Activated CD8-positive, alpha-beta T cell treated with anti-CD3 and anti-CD28 coated beads, Interleukin-2, amount 10 ng/mL, durations not matched to agents 7 days and 5 days (primary cell): ENCODE measurements at regions not wholly inside any gene's neighbourhood (a gene's known extent, or its start where the extent isn't known, plus 50 kb on each side); places are given as distances from the start of the nearest gene placed in this dataset.

ENCODE experiments used
- ATAC-seq: fragments of 150-1000 bp; cut with Tn5 transposase; one replicate; pipeline ENCODE4 v1.10.0; 2021; ENCODE audit warnings: moderate library complexity
- CTCF ChIA-PET: fragments of 350-600 bp; sonication (Branson Sonifier 250); formaldehyde crosslinking; loops from one replicate; lab custom pipeline; 2021; ENCODE audit warnings: antibody characterized with exemption; lab: Charles Lee
- POLR2A ChIA-PET: fragments of 350-600 bp; sonication (Branson Sonifier 250); formaldehyde crosslinking; loops from one replicate; lab custom pipeline; 2021; ENCODE audit warnings: antibody characterized with exemption; lab: Charles Lee
- DNase-seq: peaks from one replicate; pipeline ENCODE4 v3.0.0-alpha.2; 2020
- H3K27ac Mint-ChIP-seq: one replicate; pipeline ENCODE4 v1.8.0; 2021; ENCODE audit warnings: mild to moderate bottlenecking, mixed read lengths
- H3K27me3 Mint-ChIP-seq: one replicate; pipeline ENCODE4 v1.8.0; 2021; ENCODE audit warnings: low read depth, mixed read lengths
- H3K36me3 Mint-ChIP-seq: one replicate; pipeline ENCODE4 v1.8.0; 2021; ENCODE audit warnings: low read depth, mixed read lengths
- H3K4me1 Mint-ChIP-seq: one replicate; pipeline ENCODE4 v1.8.0; 2021; ENCODE audit warnings: low read depth, mixed read lengths
- H3K4me3 Mint-ChIP-seq: one replicate; pipeline ENCODE4 v1.8.0; 2021; ENCODE audit warnings: mild to moderate bottlenecking, mixed read lengths
- H3K9me3 Mint-ChIP-seq: one replicate; pipeline ENCODE4 v1.8.0; 2022; ENCODE audit warnings: mixed read lengths; ENCODE audit not compliant: insufficient read depth

DNA sequence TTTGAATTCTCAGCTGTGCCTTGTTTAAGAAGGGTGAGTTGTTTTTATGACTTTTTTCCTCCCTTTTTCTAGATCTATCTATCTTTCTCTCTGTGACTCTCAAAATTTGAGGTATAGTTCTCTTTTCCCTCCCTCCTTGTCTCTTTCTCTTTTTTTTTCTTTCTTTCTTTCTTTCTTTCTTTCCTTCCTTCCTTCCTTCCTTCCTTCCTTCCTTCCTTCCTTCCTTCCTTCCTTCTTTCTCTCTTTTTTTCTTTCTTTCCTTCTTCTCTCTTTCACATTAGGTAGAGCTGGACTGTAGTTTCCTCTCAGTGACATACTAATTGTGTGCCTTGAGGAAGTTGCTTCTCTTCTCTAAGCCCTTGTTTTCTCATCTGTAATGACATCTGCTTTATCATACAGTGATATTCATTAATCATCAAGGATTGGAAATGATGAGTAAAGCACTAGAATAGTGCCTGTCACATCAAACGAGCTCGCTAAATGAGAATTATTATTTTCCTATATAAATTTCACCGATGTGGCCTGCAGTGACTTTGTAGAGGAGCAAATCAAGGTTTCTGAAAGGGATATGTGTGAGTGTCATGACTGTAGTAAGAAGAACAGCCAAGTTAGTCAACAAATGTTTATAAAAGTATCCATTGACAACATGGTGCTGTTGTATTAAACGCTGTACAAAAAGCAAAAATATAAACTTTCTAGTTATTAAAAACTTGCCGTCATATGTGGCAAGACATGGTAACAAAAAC lies 78.9 kb upstream of the SLC38A2 start:
- no peak for ATAC-seq
- Mint-ChIP-seq H3K27ac (no peak overlapping the region), H3K9me3 (no peaks in the 10 kb centered on the region), H3K4me3 (no peak overlapping the region), H3K4me1 (peaks cover 44% of the 10 kb centered on the region), H3K36me3 (peaks cover 6% of the 10 kb centered on the region), H3K27me3 (no peaks in the 10 kb centered on the region)
- POLR2A ChIA-PET, result no interaction called here
- CTCF ChIA-PET, result no interaction called here
- DNase-seq, result no peak

DNA sequence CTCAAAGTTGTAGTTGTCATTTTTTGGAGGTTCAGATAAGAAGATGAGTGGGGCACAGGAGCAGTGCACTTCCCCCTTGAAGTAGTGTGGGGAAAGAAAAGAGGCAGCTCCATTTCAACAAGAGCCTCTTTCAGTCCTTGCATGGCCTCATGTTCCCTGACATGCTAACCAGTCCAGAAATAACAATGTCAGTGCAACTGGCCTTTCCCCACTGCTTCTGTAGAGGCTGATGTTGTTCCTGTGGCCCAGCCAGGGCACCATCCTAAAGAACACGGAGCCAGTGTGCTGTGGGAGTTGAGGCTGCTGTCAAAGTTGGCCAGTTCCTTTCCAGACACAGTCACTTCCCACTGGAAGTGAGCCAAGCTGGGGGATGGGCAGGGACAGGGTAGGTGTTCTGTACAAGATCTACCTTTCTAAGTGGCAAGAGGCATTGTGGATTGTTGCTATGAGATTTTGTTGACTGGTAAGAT lies 77.7 kb upstream of the SLC38A2 start:
- no peak overlapping the region for H3K27ac Mint-ChIP-seq
- H3K9me3 Mint-ChIP-seq, result no peaks in the 10 kb centered on the region
- no peak for DNase-seq
- H3K4me1 Mint-ChIP-seq, result peaks cover 38% of the 10 kb centered on the region
- peaks cover 6% of the 10 kb centered on the region for H3K36me3 Mint-ChIP-seq
- H3K27me3 Mint-ChIP-seq, result no peaks in the 10 kb centered on the region
- no peak overlapping the region for H3K4me3 Mint-ChIP-seq
- no peak for ATAC-seq
- ChIA-PET CTCF (interaction anchor here (1.2 kb wide), 1 partner anchor 9 kb away, joined by 4 read pairs; no protein-coding TSS in a partner anchor), POLR2A (interaction anchor here (1.0 kb wide), 1 partner anchor 79 kb away, joined by 4 read pairs; no protein-coding TSS in a partner anchor)

DNA sequence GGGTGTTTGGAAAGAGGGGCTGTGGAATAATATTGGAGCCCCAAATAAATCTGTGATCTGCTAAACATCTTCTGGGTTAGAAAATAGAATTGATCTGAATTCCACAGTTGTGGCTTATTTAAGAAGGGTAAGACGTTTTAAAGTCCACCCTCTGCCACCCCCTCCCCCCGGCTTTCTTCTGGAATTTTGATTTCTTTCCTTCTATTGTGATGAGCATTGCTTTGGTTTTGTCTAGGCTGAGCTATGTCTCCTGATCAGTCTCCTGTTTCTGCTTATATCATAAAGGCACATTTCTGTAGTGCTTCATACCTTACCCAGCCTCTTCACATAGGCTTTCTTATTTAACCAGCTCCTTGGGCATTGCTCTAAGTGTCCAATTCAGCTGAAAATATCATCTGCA lies 77.3 kb upstream of the SLC38A2 start:
- DNase-seq (no peak), ATAC-seq (no peak)
- Mint-ChIP-seq H3K4me1 (peaks cover 35% of the 10 kb centered on the region), H3K9me3 (no peaks in the 10 kb centered on the region), H3K27me3 (no peaks in the 10 kb centered on the region), H3K27ac (no peak overlapping the region), H3K36me3 (peaks cover 6% of the 10 kb centered on the region), H3K4me3 (no peak overlapping the region)
- ChIA-PET POLR2A (interaction anchor here (1.0 kb wide), 1 partner anchor 78 kb away, joined by 4 read pairs; no protein-coding TSS in a partner anchor), CTCF (interaction anchor here (1.2 kb wide), 1 partner anchor 9 kb away, joined by 4 read pairs; no protein-coding TSS in a partner anchor)

DNA sequence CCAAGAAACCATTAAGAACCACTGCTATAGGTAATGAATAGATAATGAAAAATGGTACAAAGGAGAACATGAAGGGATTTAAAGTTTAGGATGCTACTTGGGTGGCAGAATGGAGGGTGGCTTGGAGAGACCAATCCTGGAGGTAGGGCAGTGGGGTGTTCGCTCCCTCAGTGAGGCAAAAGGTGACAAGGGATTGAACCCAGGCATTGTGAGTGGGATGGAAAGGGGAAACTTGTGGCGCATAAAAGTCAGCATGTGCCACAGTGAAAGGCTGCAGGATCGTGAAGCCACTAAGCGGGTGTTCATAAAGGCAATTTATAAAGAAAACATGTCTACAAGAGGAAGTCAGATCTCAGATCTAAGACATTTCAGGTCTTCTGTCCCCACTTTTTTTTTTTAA lies 76.7 kb upstream of the SLC38A2 start:
- H3K27ac Mint-ChIP-seq, result no peak overlapping the region
- H3K27me3 Mint-ChIP-seq, result no peaks in the 10 kb centered on the region
- peaks cover 6% of the 10 kb centered on the region for H3K36me3 Mint-ChIP-seq
- ChIA-PET CTCF (interaction anchor here (1.2 kb wide), 1 partner anchor 8 kb away, joined by 4 read pairs; no protein-coding TSS in a partner anchor), POLR2A (interaction anchor here (1.0 kb wide), 1 partner anchor 78 kb away, joined by 4 read pairs; no protein-coding TSS in a partner anchor)
- H3K4me1 Mint-ChIP-seq, result peaks cover 31% of the 10 kb centered on the region
- ATAC-seq, result no peak
- no peaks in the 10 kb centered on the region for H3K9me3 Mint-ChIP-seq
- no peak for DNase-seq
- H3K4me3 Mint-ChIP-seq, result no peak overlapping the region

DNA sequence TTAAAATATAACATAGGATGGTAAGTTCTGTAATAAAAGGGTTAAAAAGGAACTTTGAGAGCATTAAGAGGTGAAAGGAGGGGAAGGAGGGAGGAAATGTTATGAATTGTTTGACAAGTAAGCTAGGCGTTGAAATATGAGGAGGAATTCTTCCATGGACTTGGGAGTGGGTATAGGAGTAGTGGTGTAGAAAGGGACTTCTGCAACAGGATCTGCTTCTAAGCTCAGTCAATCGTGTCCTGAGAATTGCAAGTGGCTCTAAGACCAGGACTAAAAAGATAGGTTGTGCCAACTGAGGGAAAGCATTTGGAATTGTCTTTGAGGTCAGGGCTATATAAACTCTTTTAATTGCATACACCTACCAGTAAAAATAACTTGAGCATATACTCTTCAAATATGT lies 74.1 kb upstream of the SLC38A2 start:
- Mint-ChIP-seq H3K27ac (no peak overlapping the region), H3K4me3 (no peak overlapping the region), H3K9me3 (no peaks in the 10 kb centered on the region), H3K4me1 (peaks cover 30% of the 10 kb centered on the region), H3K36me3 (peaks cover 6% of the 10 kb centered on the region), H3K27me3 (no peaks in the 10 kb centered on the region)
- no peak for ATAC-seq
- DNase-seq, result no peak
- ChIA-PET CTCF (no interaction called here), POLR2A (no interaction called here)

DNA sequence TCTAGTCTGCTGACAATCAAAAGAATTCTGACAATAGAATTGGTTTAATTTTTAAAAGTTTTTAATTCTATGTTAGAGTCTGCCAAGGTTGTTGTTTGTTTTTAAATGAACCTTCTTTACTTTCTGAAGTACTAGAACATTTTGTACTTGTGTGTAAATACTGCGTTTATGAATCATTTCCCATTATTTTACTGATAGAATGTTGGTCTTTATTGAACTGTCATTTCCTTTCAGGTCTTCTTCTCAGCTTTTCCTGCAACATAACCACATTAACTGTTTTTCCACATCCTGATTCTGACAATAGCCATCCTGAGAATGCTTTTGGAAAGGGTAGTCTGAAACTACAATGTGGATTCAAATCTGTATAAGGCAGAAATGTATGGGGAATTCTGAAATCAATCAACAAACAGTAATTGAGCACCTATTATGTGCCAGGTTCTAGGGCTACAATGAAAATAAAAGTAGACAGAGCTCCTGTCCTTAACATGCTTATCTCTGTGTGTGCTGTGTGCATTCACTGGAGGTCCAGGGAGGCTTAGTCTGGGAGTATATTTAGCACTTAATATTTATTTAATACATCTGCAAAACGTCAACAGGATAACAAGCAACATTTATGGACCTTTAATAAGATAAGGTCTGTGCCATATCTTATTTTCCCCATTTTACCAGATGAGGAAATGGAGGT lies 73.1 kb upstream of the SLC38A2 start:
- ChIA-PET CTCF (no interaction called here), POLR2A (interaction anchor here (0.7 kb wide), 1 partner anchor 32 kb away, joined by 3 read pairs; no protein-coding TSS in a partner anchor)
- no peaks in the 10 kb centered on the region for H3K9me3 Mint-ChIP-seq
- H3K27ac Mint-ChIP-seq, result no peak overlapping the region
- ATAC-seq, result no peak
- H3K4me1 Mint-ChIP-seq, result peaks cover 24% of the 10 kb centered on the region
- H3K36me3 Mint-ChIP-seq, result peaks cover 5% of the 10 kb centered on the region
- H3K4me3 Mint-ChIP-seq, result no peak overlapping the region
- DNase-seq, result no peak
- H3K27me3 Mint-ChIP-seq, result no peaks in the 10 kb centered on the region

DNA sequence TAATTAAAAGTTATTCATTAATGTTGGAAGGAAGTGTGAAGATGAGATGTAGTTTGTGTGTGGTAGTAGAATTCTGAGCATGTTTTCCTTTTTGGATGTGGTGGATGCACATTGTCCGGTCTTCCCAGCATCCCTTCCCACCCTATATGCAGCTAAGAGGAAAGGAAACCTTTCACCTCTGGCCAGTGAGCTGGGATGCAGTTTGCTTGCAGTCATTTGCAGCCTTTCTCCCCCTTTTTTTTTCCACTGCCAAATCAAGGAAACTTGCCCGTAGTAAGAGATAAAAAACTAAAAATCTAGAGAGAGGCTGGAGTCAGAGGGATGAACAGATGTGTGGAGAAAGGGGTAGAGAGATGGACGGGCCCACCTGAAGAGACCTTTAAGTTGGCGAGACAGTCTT lies 72.5 kb upstream of the SLC38A2 start:
- no peaks in the 10 kb centered on the region for H3K27me3 Mint-ChIP-seq
- DNase-seq (no peak), ATAC-seq (no peak)
- peaks cover 5% of the 10 kb centered on the region for H3K36me3 Mint-ChIP-seq
- no peaks in the 10 kb centered on the region for H3K9me3 Mint-ChIP-seq
- ChIA-PET CTCF (interaction anchor here (0.7 kb wide), 1 partner anchor 94 kb away, joined by 3 read pairs; no protein-coding TSS in a partner anchor), POLR2A (interaction anchor here (0.6 kb wide), 1 partner anchor 14 kb away, joined by 3 read pairs; no protein-coding TSS in a partner anchor)
- H3K4me3 Mint-ChIP-seq, result no peak overlapping the region
- H3K27ac Mint-ChIP-seq, result no peak overlapping the region
- H3K4me1 Mint-ChIP-seq, result peaks cover 18% of the 10 kb centered on the region

DNA sequence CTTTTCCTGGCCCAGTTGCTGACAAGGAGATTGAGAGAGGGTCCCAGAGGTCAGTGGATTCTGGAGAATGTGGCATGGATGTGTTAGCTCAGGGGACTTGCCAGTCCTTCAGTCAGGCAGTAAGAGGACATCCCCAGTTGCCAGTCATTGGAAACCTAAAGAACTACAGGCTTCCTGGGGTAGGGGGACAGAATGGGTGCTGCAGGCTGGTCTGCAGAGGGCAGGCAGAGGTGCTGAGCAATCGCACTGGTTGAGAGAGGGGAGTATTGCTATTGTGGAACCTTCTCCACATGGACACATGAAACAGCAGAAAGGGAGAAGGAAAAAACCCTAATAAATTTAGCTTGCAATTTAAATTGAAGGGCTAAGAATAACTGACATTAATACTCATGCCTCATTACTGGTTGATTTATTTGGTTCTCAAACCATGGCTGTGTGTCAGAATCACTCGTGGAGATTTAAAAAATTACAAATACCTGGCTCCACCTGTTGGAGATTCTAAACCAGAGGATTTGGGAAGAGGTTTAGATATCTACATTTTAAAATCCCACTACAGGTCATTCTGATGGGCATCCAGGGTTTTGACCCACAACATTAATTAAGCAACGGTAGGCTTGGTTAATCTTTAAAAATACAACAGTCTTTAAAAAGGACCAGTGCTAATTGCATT lies 71.2 kb upstream of the SLC38A2 start:
- Mint-ChIP-seq H3K4me3 (no peak overlapping the region), H3K27ac (no peak overlapping the region), H3K4me1 (peaks cover 7% of the 10 kb centered on the region), H3K9me3 (no peaks in the 10 kb centered on the region), H3K36me3 (peaks cover 1% of the 10 kb centered on the region), H3K27me3 (no peaks in the 10 kb centered on the region)
- no peak for DNase-seq
- ChIA-PET POLR2A (no interaction called here), CTCF (no interaction called here)
- ATAC-seq, result no peak

DNA sequence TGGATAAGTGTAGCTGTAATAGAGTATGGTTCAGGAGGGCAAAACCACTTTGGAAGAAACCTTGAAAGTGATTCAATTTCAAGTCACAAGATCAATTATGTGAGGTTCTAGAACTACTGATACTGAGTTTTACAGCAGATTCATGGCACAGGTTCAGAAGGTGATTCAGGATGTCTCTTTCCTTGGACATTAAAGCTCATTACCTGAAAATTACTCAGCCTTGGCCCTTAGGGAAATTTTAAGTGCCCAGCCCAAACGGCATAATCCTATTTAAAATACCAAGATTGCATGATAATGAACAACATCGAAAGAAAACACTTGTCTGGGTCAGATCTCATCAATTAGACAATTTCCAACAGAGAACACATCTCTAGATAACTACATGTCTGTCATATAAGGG lies 70.2 kb upstream of the SLC38A2 start:
- peaks cover 7% of the 10 kb centered on the region for H3K4me1 Mint-ChIP-seq
- CTCF ChIA-PET, result no interaction called here
- H3K27ac Mint-ChIP-seq, result no peak overlapping the region

DNA sequence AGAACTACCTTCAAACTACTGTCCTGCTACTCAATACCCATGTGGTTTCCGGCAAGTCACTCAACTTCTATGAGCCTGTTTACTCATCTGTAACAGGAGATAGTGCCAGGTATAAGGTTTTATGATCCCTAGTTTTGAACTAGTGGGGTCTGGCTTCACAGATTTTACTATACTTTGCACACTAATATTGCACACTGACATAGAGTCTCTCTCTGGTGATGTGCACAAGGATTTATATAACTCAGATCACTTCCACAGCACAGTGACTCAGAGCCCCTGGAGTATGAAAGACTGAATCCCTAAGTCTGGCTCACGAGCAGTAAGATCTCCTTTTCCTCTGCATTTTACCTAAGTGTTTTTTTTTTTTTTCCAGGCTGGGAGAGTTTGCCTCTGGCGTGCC lies 69.7 kb upstream of the SLC38A2 start:
- no peaks in the 10 kb centered on the region for H3K9me3 Mint-ChIP-seq
- ChIA-PET POLR2A (interaction anchor here (0.5 kb wide), 1 partner anchor 153 kb away, joined by 3 read pairs; no protein-coding TSS in a partner anchor), CTCF (interaction anchor here (0.8 kb wide), 1 partner anchor 47 kb away, joined by 3 read pairs; no protein-coding TSS in a partner anchor)
- H3K4me1 Mint-ChIP-seq, result peaks cover 7% of the 10 kb centered on the region
- no peak overlapping the region for H3K4me3 Mint-ChIP-seq
- H3K36me3 Mint-ChIP-seq, result no peaks in the 10 kb centered on the region
- DNase-seq, result no peak
- H3K27ac Mint-ChIP-seq, result no peak overlapping the region
- H3K27me3 Mint-ChIP-seq, result no peaks in the 10 kb centered on the region
- no peak for ATAC-seq

More for the DNA sequence above, 70.2 kb upstream of the SLC38A2 start:
- Mint-ChIP-seq H3K4me3 (no peak overlapping the region), H3K27me3 (no peaks in the 10 kb centered on the region), H3K9me3 (no peaks in the 10 kb centered on the region), H3K36me3 (peaks cover 1% of the 10 kb centered on the region)
- no peak for ATAC-seq
- POLR2A ChIA-PET, result no interaction called here
- DNase-seq, result no peak

DNA sequence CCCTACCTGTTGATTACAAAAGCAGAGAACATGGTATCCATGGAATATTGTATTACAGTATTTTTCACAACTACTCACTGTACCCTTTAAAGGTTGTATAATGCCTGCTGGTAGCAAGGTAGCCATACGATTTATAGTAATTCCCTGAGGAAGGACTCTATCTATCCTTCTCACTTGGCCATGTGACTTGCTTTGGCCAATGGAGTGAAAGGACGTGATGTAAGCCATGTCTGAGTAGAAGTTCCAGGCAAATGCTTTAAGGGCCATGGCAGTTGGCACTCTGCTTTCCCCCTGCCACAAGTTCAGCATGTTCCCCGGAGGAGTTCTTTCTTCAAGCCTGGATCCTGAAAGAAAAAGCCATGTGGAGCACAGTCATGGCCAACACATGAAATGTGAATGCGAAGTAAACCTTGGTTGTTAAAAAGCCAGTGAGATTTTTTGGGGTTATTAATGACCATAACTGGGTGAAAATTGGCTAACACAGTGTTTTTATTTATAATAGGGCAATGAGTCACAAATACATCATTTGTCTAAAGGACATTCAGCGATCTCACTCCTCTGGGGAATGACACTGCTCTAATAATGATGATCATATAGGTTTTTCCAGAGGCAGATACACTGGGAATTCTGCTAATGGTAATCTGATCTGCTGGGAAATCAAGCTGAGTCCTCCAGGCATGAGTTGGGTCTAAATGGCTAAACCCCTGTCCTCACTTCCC lies 67.4 kb upstream of the SLC38A2 start:
- Mint-ChIP-seq H3K4me3 (no peak overlapping the region), H3K4me1 (no peaks in the 10 kb centered on the region), H3K27ac (no peak overlapping the region), H3K9me3 (no peaks in the 10 kb centered on the region), H3K27me3 (no peaks in the 10 kb centered on the region), H3K36me3 (no peaks in the 10 kb centered on the region)
- CTCF ChIA-PET, result interaction anchor here (1.5 kb wide), 1 partner anchor 10 kb away, joined by 4 read pairs; no protein-coding TSS in a partner anchor
- no peak for DNase-seq
- POLR2A ChIA-PET, result interaction anchor here (0.7 kb wide), 1 partner anchor 20 kb away, joined by 3 read pairs; no protein-coding TSS in a partner anchor
- no peak for ATAC-seq
